ENCODE measurements at regions not wholly inside any gene's neighbourhood (a gene's known extent, or its start where the extent isn't known, plus 50 kb on each side); places are given as distances from the start of the nearest gene placed in this dataset.

- no peak for DNase-seq
These were observed 684.8 kb upstream of the PCDH15 start for GRCh38 chr10:55485827-55486226.

GRCh38 chr10:55476129-55476528 is 675.1 kb upstream of the PCDH15 start:
- DNase-seq, result no peak

GRCh38 chr10:55474258-55474657 is 673.2 kb upstream of the PCDH15 start:
- DNase-seq, result no peak

GRCh38 chr10:55470840-55471239 is 669.8 kb upstream of the PCDH15 start:
- DNase-seq, result no peak

- no peak for DNase-seq
These were observed 665.9 kb upstream of the PCDH15 start for GRCh38 chr10:55466806-55467504.

- DNase-seq, result no peak
These were observed 663.1 kb upstream of the PCDH15 start for GRCh38 chr10:55464083-55464482.

GRCh38 chr10:55460008-55460407 is 659.0 kb upstream of the PCDH15 start:
- no peak for DNase-seq

GRCh38 chr10:55449981-55450380 is 649.0 kb upstream of the PCDH15 start:
- DNase-seq, result no peak

GRCh38 chr10:55446441-55447002 is 645.5 kb upstream of the PCDH15 start:
- DNase-seq, result no peak

GRCh38 chr10:55441777-55442176 is 640.7 kb upstream of the PCDH15 start:
- no peak for DNase-seq

- no peak for DNase-seq
These were observed 625.1 kb upstream of the PCDH15 start for GRCh38 chr10:55426138-55426537.

GRCh38 chr10:55410415-55410885 is 609.4 kb upstream of the PCDH15 start:
- no peak for DNase-seq

- no peak for DNase-seq
These were observed 603.1 kb upstream of the PCDH15 start for GRCh38 chr10:55404094-55404493.

GRCh38 chr10:55400075-55400849 is 599.2 kb upstream of the PCDH15 start:
- no peak for DNase-seq

GRCh38 chr10:55398497-55398882 is 597.5 kb upstream of the PCDH15 start:
- no peak for DNase-seq

- no peak for DNase-seq
These were observed 596.9 kb upstream of the PCDH15 start for GRCh38 chr10:55397777-55398496.

- no peak for DNase-seq
These were observed 577.2 kb upstream of the PCDH15 start for GRCh38 chr10:55378196-55378595.

- no peak for DNase-seq
These were observed 573.9 kb upstream of the PCDH15 start for GRCh38 chr10:55374917-55375316.

- DNase-seq, result no peak
These were observed 573.0 kb upstream of the PCDH15 start for GRCh38 chr10:55374060-55374459.

GRCh38 chr10:55369670-55370420 is 568.8 kb upstream of the PCDH15 start:
- DNase-seq, result no peak

- DNase-seq, result no peak
These were observed 567.4 kb upstream of the PCDH15 start for GRCh38 chr10:55368467-55368866.

GRCh38 chr10:55367555-55367954 is 566.5 kb upstream of the PCDH15 start:
- DNase-seq, result no peak

GRCh38 chr10:55358539-55358938 is 557.5 kb upstream of the PCDH15 start:
- DNase-seq, result no peak

Data from DMS79 treated with DMSO at 0.1 percent for 48 hours (cell line).